Trophoblast cell (in vitro differentiated cells and primary cell): ENCODE measurements at regions not wholly inside any gene's neighbourhood (a gene's known extent, or its start where the extent isn't known, plus 50 kb on each side); places are given as distances from the start of the nearest gene placed in this dataset.

ENCODE experiments used
- DNase-seq, 2 donors: peaks; one replicate each; pipeline ENCODE4 v3.0.0-alpha.2; 2016
- H2AFZ ChIP-seq: 2 replicates; pipeline ENCODE4 v1.6.1; 2013; ENCODE audit warnings: low read length, moderate library complexity, mild to moderate bottlenecking; ENCODE audit not compliant: insufficient read depth, poor library complexity
- H2AK5ac ChIP-seq: 2 replicates; pipeline ENCODE4 v1.6.1; 2013; ENCODE audit warnings: mild to moderate bottlenecking, low read length
- H2BK120ac ChIP-seq: 2 replicates; pipeline ENCODE4 v1.6.1; 2013; ENCODE audit warnings: low read length, mild to moderate bottlenecking, moderate library complexity; ENCODE audit not compliant: insufficient read depth, poor library complexity
- H2BK12ac ChIP-seq: 2 replicates; pipeline ENCODE4 v1.6.1; 2013; ENCODE audit warnings: mild to moderate bottlenecking, low read length, moderate library complexity
- H2BK5ac ChIP-seq: 2 replicates; pipeline ENCODE4 v1.6.1; 2013; ENCODE audit warnings: low read length, low read depth, moderate library complexity, mild to moderate bottlenecking; ENCODE audit not compliant: poor library complexity
- H3K14ac ChIP-seq: 2 replicates; pipeline ENCODE4 v1.6.1; 2013; ENCODE audit warnings: mild to moderate bottlenecking, low read length
- H3K18ac ChIP-seq: 2 replicates; pipeline ENCODE4 v1.6.1; 2013; ENCODE audit warnings: mild to moderate bottlenecking, low read length
- H3K23ac ChIP-seq: 2 replicates; pipeline ENCODE4 v1.6.1; 2013; ENCODE audit warnings: low read length
- H3K27ac ChIP-seq: 2 replicates; pipeline ENCODE4 v1.5.1; 2013; ENCODE audit warnings: low read depth, mild to moderate bottlenecking, inconsistent platforms, low read length, moderate library complexity
- H3K27me3 ChIP-seq: 2 replicates; pipeline ENCODE4 v1.6.1; 2013; ENCODE audit warnings: inconsistent platforms, mild to moderate bottlenecking, low read length, moderate library complexity; ENCODE audit not compliant: insufficient read depth
- H3K36me3 ChIP-seq, 2 experiments: 1 replicate in 1 of 2; 2 replicates in 1 of 2; pipeline ENCODE4 v1.6.1; 2013; ENCODE audit warnings: low read length in 2 of 2, mild to moderate bottlenecking in 2 of 2, moderate library complexity in 1 of 2; ENCODE audit not compliant: insufficient read depth in 2 of 2, control insufficient read depth in 1 of 2
- H3K4ac ChIP-seq: 2 replicates; pipeline ENCODE4 v1.6.1; 2013; ENCODE audit warnings: low read depth, mild to moderate bottlenecking, low read length, moderate library complexity
- H3K4me1 ChIP-seq, 2 experiments: 1 replicate in 1 of 2; 2 replicates in 1 of 2; pipeline ENCODE4 v1.6.1; 2013; ENCODE audit warnings: low read length in 2 of 2, mild to moderate bottlenecking in 2 of 2, moderate library complexity in 1 of 2; ENCODE audit not compliant: insufficient read depth in 2 of 2, control insufficient read depth in 1 of 2
- H3K4me2 ChIP-seq: 2 replicates; pipeline ENCODE4 v1.6.1; 2013; ENCODE audit warnings: inconsistent platforms, mild to moderate bottlenecking, low read length, moderate library complexity
- H3K4me3 ChIP-seq: 2 replicates; pipeline ENCODE4 v1.5.1; 2013; ENCODE audit warnings: mild to moderate bottlenecking, low read depth, low read length, inconsistent platforms
- H3K79me1 ChIP-seq: one replicate; pipeline ENCODE4 v1.6.1; 2013; ENCODE audit warnings: low read length
- H3K79me2 ChIP-seq: 2 replicates; pipeline ENCODE4 v1.6.1; 2013; ENCODE audit warnings: low read length, mild to moderate bottlenecking; ENCODE audit not compliant: control insufficient read depth, insufficient read depth, poor library complexity
- H3K9ac ChIP-seq: 2 replicates; pipeline ENCODE4 v1.6.1; 2013; ENCODE audit warnings: mild to moderate bottlenecking, low read length
- H3K9me3 ChIP-seq: 2 replicates; pipeline ENCODE4 v1.6.1; 2013; ENCODE audit warnings: low read depth, mild to moderate bottlenecking, control low read depth, inconsistent platforms, low read length; ENCODE audit not compliant: insufficient read depth
- H4K12ac ChIP-seq: 2 replicates; pipeline ENCODE4 v1.6.1; 2013; ENCODE audit warnings: low read depth, mild to moderate bottlenecking, low read length, moderate library complexity
- H4K8ac ChIP-seq: 2 replicates; pipeline ENCODE4 v1.6.1; 2013; ENCODE audit warnings: low read depth, mild to moderate bottlenecking, low read length, moderate library complexity
- H4K91ac ChIP-seq: one replicate; pipeline ENCODE4 v1.6.1; 2013; ENCODE audit warnings: low read depth, mild to moderate bottlenecking, low read length, moderate library complexity
- WGBS: extraction: QIAGEN DNeasy Blood & Tissue Kit; methylation state at CpG from one replicate; pipeline ENCODE4 v1.1.7; 2013; ENCODE audit warnings: missing lambda C conversion rate; ENCODE audit not compliant: insufficient read length, insufficient coverage; ENCODE audit errors: extremely low coverage; 5-methylcytosine and 5-hydroxymethylcytosine counted together

GRCh38 chr6:121920616-121921015 is 478.8 kb upstream of the HSF2 start:
- Histone ChIP-seq H2BK12ac (no peak overlapping the region), H4K8ac (no peak overlapping the region), H3K4me1 (no peaks in the 10 kb centered on the region), H3K27me3 (no peaks in the 10 kb centered on the region), H4K12ac (no peak overlapping the region), H3K9me3 (no peaks in the 10 kb centered on the region), H3K4me2 (no peak overlapping the region), H3K9ac (no peak overlapping the region), H2AFZ (no peak overlapping the region), H3K36me3 (no peaks in the 10 kb centered on the region), H2BK5ac (no peak overlapping the region), H3K23ac (no peak overlapping the region), H3K18ac (no peak overlapping the region), H3K4me3 (no peak overlapping the region), H3K4ac (no peak overlapping the region), H3K27ac (no peak overlapping the region), H2BK120ac (no peak overlapping the region), H3K79me2 (no peaks in the 10 kb centered on the region), H3K14ac (no peak overlapping the region), H4K91ac (no peak overlapping the region), H3K79me1 (no peaks in the 10 kb centered on the region), H2AK5ac (no peak overlapping the region)
- no peak for DNase-seq
- no CpG with 5 or more reads among the region's 6 CpGs for WGBS

GRCh38 chr6:121925024-121925423 is 474.4 kb upstream of the HSF2 start:
- Histone ChIP-seq H3K9ac (no peak overlapping the region), H3K23ac (no peak overlapping the region), H2BK12ac (no peak overlapping the region), H3K4me3 (no peak overlapping the region), H3K18ac (no peak overlapping the region), H3K4me2 (no peak overlapping the region), H2BK5ac (no peak overlapping the region), H3K9me3 (no peaks in the 10 kb centered on the region), H3K79me1 (no peaks in the 10 kb centered on the region), H3K14ac (no peak overlapping the region), H2BK120ac (no peak overlapping the region), H4K12ac (no peak overlapping the region), H3K36me3 (no peaks in the 10 kb centered on the region), H2AK5ac (no peak overlapping the region), H2AFZ (no peak overlapping the region), H3K4me1 (no peaks in the 10 kb centered on the region), H3K79me2 (no peaks in the 10 kb centered on the region), H3K4ac (no peak overlapping the region), H3K27me3 (no peaks in the 10 kb centered on the region), H4K91ac (no peak overlapping the region), H4K8ac (no peak overlapping the region), H3K27ac (no peak overlapping the region)
- no CpG with 5 or more reads among the region's 1 CpG for WGBS
- no peak for DNase-seq

GRCh38 chr6:121925534-121926255 is 473.8 kb upstream of the HSF2 start:
- no peaks in the 10 kb centered on the region for H3K9me3 ChIP-seq
- no peak overlapping the region for H3K4ac ChIP-seq
- H3K36me3 ChIP-seq, result no peaks in the 10 kb centered on the region
- no peak overlapping the region for H3K18ac ChIP-seq
- H2AFZ ChIP-seq, result no peak overlapping the region
- H3K27ac ChIP-seq, result no peak overlapping the region
- no peak overlapping the region for H2BK120ac ChIP-seq
- no peaks in the 10 kb centered on the region for H3K79me1 ChIP-seq
- no peaks in the 10 kb centered on the region for H3K4me1 ChIP-seq
- no peak overlapping the region for H3K14ac ChIP-seq
- H3K9ac ChIP-seq, result no peak overlapping the region
- DNase-seq, result no peak
- H2BK12ac ChIP-seq, result no peak overlapping the region
- H3K4me2 ChIP-seq, result no peak overlapping the region
- H3K23ac ChIP-seq, result no peak overlapping the region
- H3K4me3 ChIP-seq, result no peak overlapping the region
- no peak overlapping the region for H4K91ac ChIP-seq
- H2AK5ac ChIP-seq, result no peak overlapping the region
- no peak overlapping the region for H2BK5ac ChIP-seq
- no peaks in the 10 kb centered on the region for H3K27me3 ChIP-seq
- H4K8ac ChIP-seq, result no peak overlapping the region
- WGBS, result no CpG with 5 or more reads among the region's 3 CpGs
- no peaks in the 10 kb centered on the region for H3K79me2 ChIP-seq
- no peak overlapping the region for H4K12ac ChIP-seq

GRCh38 chr6:121929301-121929700 is 470.2 kb upstream of the HSF2 start:
- H2BK5ac ChIP-seq, result no peak overlapping the region
- no peaks in the 10 kb centered on the region for H3K79me2 ChIP-seq
- no peak overlapping the region for H3K9ac ChIP-seq
- no peak for DNase-seq
- H3K4me2 ChIP-seq, result no peak overlapping the region
- no peak overlapping the region for H4K91ac ChIP-seq
- no peak overlapping the region for H2BK120ac ChIP-seq
- H3K36me3 ChIP-seq, result no peaks in the 10 kb centered on the region
- no peak overlapping the region for H4K12ac ChIP-seq
- H2BK12ac ChIP-seq, result no peak overlapping the region
- H3K14ac ChIP-seq, result no peak overlapping the region
- no peaks in the 10 kb centered on the region for H3K27me3 ChIP-seq
- H3K4me3 ChIP-seq, result no peak overlapping the region
- H3K79me1 ChIP-seq, result no peaks in the 10 kb centered on the region
- H4K8ac ChIP-seq, result no peak overlapping the region
- peaks cover 0 to 2% of the 10 kb centered on the region in 2 experiments for H3K4me1 ChIP-seq
- H3K27ac ChIP-seq, result no peak overlapping the region
- no peak overlapping the region for H2AFZ ChIP-seq
- no peaks in the 10 kb centered on the region for H3K9me3 ChIP-seq
- H3K4ac ChIP-seq, result no peak overlapping the region
- H3K18ac ChIP-seq, result no peak overlapping the region
- no peak overlapping the region for H3K23ac ChIP-seq
- WGBS, result no CpG with 5 or more reads among the region's 1 CpG
- H2AK5ac ChIP-seq, result no peak overlapping the region
